DMS53 treated with DMSO at 0.1 percent for 48 hours (cell line): ENCODE measurements at regions not wholly inside any gene's neighbourhood (a gene's known extent, or its start where the extent isn't known, plus 50 kb on each side); places are given as distances from the start of the nearest gene placed in this dataset.

Source experiments
- DNase-seq: peaks from one replicate; lab custom pipeline; 2025; ENCODE audit not compliant: unreplicated experiment; lab: John Stamatoyannopoulos, UW

DNA sequence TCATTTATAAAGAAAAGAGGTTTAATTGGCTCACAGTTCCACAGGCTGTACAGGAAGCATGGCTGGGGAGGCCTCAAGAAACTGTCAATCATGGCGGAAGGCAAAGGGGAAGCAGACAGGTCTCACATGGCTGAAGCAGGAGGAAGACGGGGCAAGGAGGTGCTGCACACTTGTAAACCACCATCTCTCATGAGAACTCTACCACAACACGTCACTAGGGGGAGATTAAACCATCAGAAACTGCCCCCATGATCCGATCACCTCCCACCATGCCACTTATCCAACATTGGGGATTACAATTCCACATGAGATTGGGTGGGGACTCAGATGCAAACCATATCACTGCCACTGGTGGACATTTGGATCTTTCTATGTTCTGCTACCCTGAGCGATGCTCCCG lies 351.4 kb downstream of the NPHP4 start:
- DNase-seq = no peak

DNA sequence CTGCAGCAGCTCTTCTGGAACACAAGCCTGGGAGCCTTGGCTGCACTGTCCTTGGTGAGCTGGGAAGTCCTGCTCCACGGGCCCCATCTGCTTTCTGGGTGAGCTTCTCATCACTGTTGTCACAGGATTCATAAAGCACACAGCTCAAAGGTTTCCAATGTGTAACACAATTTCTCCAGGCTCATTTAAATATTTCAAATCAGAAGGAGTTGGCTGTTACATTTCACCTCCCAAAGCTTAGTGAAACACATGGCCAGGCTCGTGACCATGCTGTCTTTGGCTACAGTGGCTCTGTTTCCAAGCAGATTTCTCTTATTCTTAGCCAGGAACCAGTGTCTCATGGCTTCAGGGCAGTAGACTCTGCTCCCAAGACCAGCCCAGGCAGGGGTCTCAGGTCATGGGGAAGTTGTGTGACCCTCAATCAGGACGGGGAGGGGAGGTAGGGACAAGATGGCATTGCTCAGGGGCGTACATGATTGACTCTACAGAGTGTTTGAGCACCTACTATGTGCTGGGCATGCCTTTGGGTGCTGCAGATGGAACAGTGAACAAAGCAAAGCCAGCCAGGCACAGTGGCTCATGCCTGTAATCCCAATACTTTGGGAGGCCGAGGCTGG lies 353.0 kb downstream of the NPHP4 start:
- DNase-seq = no peak

DNA sequence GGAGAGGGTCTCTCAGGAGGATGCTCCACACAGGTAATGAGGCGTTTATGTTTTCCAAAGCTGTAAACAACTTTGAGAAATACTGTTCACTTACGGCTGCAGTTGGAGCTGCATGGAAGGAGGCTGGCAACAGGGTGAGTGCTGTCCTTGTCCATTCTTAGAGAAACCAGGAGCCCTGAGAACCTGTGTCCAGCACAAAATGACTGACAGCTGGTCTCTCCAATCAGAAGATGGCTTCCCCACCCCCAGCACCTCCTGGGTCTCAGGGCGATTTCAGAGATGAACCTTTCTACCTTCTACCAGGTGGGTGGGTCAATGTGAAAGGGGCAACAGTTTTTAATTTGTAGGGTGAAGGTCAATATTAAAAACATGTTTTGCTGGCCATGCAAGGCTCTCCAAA lies 353.6 kb downstream of the NPHP4 start:
- no peak for DNase-seq

DNA sequence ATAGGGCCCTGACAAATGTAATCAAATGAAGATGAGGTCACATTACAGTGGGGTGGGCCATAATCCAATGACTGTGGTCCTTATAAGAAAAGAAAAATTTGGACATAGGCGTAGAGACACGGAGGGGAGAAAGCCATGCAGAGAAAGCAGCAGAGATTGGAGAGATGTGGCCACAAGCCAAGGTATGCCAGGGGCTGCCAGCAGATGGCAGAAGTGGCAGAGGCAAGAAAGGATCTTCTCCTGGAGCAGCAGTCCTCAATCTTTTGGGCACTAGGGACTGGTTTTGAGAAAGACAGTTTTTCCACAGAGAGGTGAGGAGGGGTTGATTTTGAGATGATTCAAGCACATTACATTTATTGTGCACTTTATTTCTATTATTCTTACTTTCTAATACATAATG lies 355.1 kb downstream of the NPHP4 start:
- no peak for DNase-seq

DNA sequence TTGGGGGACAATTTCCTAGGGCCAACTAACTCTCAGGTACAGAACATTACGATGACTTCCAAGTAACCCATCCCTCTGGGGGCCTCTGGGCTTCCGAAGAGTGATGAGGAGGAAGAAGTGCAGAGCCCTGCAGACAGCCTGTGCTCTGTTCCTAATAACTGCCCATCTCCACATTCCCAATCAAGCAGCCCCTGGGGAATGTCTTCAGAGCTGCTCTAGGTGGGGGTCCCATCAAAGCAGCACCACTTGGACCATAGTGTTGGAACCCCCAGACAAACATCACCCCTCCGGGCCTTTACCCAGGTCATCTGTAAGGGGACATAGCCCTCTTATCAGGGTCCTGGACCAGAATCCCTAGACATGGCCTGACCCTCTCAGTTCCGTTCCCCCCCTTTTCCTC lies 357.3 kb downstream of the NPHP4 start:
- DNase-seq = no peak

DNA sequence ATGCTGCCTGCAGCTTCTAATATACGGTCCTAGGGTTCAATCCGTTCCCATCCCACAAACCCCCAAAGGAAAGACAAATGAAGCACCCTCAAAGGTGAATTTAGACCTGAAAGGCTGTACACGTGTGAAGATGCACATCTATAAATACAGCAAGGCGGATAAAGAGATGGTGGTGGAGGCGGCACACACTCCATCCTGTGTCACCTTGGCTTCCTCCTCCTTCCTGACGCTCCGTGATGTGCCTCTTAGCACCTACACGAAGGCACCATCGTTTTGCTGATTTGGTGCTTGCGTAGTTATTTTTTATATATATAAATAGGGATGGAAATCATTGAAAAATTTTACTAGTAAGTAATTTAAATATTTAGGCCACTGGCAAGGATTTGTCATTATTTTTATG lies 359.4 kb downstream of the NPHP4 start:
- DNase-seq = no peak

DNA sequence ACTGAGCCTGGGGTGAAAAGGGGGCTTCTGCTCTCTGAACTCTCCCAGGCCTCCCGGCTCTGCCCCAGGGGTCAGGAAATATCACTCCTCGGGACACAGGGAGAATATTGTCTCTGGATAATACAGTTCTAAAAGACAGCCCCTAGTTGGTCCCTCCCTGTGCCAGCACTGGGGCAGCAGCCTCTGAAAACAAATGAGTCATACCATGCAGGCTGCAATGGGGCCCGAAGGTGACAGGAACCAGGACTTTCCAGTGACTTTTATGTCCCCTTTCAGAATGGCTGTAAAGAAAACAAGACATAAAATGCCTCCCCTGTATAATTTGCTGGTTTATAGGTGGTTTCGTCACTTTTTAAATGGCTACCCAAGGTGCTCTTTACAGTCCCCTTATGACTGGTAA lies 360.0 kb downstream of the NPHP4 start:
- no peak for DNase-seq

DNA sequence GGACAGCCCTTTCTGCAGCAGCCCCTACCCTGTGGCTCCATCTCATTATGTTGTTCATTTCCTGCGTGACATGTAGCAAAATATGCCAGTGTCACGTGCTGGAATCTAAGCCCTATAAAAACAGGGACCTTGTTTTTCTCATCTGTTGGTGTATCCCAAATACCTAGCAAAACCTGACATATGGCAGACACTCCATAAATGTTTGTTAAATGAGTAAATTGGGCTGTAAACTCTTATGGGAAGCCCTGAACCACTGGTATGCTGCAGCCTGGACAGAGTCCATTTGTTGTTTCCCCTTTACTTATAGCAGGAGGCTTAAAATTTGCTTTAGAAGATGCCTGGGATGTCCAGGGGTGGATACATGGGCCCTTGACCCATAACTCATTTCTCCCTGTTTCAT lies 363.8 kb downstream of the NPHP4 start:
- no peak for DNase-seq

DNA sequence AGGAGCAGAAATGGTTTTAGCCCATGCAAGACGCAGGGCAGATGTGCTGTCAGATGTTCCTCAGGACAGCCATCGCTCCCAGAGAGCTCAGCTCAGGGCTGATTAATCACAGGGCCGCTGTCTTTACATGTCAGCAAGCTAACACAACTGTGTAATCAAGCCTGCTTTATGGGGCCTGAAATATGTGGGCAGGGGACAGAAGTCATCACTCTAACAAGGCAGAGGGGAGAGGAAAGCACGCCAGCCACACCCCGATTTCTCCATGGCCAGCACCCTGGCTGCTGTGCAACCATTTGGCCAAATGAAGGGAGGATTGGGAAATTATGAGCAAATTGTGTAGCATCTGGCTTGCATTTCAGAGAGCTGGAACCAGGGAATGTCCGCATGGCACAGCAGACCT lies 368.8 kb downstream of the NPHP4 start:
- no peak for DNase-seq

DNA sequence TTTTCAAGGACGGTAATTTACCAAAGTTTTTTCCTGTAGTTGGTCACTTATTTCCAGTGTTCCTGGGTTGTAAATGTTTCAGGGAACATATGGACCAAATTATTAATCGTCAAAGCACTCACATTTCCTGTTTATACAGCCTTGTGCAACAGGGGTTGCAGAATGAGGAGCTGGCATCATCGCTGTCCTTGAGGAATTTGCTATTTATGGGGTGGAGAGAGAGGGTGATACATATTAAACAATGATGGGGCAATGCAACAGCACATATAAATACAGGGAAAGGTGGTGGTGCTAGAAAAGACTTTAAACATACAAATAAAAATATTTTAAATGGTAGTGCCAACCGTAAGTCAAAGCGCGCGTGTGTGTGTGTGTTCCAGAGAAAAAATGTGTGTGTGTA lies 369.8 kb downstream of the NPHP4 start:
- no peak for DNase-seq

DNA sequence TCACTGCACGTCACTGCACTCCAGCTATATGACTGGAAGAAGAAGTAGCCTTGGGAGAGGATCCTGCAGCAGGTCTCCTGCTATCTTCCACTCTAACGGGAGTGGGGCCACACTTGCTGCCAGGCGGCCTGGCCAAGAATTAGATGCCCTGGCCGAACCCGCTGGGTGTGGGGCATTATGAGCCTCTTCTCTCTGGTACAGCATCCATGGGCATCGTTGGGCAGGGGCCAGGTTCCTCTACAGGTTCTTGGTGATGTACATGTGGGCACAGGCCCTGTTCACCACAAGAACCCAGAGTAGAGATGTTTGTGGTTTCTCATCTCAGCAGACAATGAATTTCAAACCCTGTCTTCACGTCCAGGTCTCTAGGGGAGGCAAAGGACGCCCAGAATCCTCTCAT lies 370.5 kb downstream of the NPHP4 start:
- DNase-seq = no peak

DNA sequence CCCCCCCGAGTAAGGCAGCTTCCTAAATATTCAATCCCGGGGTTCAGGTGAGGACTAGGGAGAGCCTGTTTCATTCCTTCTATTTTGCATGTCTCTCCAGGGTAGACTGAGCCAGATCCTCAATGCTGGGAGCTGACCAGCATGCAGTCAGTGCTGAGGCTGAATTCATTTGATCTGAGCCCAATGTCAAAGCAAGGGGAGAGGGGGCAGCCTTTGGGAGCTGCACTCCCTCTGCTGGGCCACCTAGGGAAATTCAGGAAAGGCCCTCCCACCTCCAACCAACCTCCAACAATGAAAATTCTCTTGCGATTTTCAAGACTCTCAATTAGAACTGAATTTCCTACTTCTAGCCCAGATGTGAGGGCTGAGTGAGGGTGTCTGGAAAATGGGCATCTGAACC lies 371.2 kb downstream of the NPHP4 start:
- DNase-seq = no peak

DNA sequence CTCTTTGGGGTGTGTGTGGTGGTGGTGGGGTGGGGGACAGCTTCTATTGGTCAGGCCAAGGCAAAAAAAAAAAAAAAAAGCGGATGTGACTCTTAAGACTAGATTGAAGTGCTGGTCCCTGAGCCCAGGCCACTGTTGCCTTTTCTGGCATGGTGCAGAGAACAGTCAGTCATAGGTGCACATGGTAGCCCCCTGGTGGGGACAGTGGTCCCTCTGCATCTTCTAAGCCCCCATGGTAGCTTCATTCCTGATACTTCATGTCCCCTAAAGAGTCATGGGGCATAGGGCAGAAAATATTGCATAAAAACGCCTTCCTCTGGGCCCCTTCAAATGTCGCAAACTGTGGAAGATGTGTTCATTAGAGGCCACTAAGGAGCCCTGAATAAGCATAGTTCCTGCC lies 371.8 kb downstream of the NPHP4 start:
- no peak for DNase-seq

DNA sequence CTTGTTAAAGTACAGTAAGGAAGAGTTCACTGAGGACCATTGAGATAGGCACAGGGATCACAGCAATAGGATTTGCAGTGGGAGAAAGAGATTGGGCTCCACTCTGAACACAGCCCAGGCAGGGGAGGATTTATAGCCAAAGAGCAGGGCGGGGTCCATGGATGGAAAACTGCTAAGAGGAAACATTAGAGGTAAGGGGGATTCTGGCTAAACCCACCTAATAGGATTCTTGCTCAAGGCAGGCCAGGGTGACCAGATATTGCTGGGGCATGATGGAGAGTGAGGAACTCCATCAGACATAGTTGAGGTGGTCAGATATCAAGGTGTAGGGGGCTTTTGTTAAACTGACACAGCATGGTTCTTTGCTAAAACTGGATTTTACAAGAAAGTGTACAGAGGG lies 372.8 kb downstream of the NPHP4 start:
- DNase-seq = no peak

DNA sequence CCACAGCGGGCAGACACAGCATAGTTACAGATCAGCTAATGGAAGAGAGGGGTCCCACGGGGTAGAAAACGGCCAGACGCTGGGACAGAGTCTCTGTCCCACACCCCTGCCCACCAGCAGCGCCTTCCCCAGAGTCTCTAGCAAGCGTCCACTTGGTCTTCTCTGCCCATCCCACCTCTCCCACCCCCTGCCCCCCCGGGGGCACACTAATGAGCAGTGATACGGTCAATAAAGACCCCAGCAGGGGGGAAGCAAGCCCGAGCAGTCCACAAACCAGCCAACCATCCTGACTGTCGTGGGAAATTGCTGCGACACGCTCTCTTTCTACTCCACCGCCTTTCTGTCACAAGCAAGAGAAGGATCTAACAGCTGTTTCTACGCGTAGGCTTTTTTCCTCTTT lies 374.7 kb downstream of the NPHP4 start:
- no peak for DNase-seq

DNA sequence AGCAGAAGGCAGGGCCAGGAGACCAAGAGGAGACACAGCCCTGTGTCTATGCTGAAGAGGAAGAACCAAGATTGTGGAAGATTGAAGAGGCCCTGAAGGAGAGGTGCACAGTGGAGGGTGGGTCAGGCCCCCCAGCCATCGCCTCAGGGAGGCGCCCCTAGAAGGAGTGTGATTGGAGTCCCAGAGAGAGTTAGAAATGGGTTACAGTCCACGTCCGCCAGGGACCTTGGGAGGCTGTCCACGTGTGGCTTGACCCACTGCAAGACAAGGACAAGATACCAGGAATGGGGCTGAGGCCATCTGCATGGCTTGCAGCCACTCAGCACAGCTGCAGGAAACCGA lies 375.1 kb downstream of the NPHP4 start:
- DNase-seq = no peak

DNA sequence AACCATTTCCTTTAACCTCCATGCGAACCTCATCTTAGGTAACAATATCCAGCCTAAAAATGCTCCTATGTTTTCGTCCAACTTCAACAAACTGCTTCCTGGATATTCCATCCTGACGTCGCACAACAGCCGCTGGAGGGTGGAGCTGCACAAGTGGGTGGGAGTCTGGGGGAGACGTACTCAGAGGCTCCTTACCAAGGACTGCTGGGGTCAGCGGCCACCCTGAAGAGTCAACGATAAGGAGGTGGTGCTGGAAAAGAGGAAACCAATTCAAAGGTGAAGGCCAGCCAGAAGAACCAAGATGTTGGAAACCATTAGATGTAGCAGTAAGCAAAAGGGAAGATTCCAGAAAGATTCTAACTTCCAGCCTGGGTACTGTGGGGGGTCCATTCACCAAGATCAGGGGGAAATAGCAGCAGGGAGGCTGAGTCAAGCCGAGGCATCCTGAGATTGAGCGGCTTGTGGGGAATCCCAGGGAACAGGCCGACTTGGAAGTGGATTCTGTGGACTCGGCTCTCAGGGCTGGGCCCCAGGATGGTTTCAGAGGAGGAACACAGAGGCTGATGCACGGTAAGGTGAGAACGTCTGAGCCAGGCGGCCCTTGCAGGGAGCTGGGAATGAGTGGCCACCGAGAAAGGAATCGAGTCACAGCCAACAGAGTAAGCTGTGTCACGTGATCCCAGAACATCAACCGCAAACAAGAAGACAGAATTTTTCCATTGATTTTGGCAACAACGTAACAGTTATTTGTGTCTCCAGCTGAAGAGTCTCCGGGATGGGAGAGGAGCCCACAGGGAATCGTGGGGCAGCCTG lies 375.7 kb downstream of the NPHP4 start:
- no peak for DNase-seq

DNA sequence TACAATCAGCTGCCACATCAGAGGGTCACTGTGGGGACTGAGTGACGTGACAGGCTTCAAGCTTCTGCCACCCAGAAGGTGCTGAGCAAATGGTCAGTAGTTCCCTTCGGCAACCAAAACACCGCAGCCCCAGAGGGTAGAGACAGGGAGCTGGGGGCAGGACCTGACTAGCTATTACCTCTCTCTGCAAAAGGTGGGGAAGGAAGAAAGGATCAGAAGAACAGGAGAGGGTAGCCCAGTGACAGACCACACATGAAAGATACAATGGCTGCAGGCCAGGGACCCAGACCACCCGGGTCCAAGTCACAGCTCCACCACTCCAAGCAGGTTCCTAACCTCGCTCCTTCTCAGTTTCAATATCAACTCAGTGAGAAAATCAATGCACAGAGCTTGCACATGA lies 377.1 kb downstream of the NPHP4 start:
- DNase-seq = no peak

DNA sequence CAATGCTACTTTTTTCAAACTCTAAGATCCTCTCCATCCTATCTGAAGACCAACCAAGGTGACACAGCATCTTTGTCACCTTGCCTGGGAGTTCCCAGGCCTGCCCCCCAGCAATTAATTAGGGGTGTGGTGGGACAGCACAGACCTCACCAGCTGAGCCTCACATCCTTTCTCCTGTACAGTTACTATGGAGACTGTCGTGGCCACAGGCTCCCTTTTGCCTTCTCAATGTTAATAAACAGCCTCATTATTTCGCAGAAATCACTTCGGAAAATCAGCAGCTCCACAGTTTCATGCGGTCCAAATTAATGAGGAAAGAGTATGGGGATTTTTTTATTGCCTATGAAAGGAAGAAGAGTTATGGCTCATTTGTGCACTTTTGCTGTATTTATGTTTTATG lies 378.3 kb downstream of the NPHP4 start:
- DNase-seq = no peak

DNA sequence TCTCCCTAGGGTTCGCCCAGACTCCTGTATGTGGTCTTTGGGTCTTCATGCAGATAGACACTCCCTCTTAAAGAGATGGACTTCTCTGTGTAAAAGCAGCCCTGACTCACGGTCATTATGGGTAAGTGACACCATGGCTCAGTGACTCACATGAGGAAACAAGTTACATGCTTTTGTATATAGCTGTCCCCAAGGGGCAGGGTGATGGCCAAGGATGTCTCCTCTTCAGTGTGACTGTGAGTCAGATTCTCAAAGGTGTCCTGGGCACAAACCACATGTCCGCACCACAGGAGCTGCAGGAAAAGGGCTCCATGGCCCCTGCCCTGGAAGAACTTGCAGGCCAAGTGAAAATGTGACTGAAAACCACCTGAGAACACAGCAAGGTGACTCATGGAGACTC lies 380.4 kb downstream of the NPHP4 start:
- no peak for DNase-seq

DNA sequence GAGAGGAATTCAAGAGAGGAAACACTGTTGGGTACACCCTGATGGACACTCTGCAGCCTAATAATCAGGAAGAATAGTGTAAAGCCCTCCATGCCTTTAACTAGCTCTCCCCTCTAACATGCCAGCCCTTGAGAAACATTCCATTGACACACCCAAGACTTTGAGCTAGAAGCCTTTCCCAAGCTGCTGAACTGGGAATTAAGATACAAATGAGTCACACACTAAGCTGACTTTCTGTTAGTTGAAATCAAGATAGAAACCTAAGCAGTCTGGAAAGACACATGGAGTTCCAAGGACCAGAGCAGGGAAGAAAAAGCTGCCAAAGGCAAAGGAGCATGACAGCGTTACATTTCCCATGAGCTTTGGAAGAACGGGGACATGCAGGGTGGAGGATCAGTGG lies 380.8 kb downstream of the NPHP4 start:
- no peak for DNase-seq

DNA sequence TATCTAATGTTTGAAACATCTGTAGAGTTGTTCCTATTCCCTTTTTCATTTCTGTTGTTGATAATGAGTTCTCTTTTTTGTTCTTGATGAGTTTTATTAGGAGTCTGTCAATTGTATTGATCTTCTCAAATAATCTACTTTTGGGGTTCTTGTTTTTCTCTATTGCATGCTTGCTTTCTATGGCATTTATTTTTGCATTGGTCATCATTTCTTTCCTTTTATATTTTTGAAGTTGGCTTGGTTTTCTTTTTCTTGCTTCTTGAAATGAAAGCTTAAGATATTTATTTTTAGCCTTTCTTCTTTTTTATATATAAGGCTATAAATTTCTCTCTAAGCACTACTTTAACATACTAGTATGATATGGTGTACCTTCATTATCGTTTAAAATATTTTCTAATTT lies 381.8 kb downstream of the NPHP4 start:
- DNase-seq = no peak
